ENCODE measurements at regions not wholly inside any gene's neighbourhood (a gene's known extent, or its start where the extent isn't known, plus 50 kb on each side); places are given as distances from the start of the nearest gene placed in this dataset.

DNA sequence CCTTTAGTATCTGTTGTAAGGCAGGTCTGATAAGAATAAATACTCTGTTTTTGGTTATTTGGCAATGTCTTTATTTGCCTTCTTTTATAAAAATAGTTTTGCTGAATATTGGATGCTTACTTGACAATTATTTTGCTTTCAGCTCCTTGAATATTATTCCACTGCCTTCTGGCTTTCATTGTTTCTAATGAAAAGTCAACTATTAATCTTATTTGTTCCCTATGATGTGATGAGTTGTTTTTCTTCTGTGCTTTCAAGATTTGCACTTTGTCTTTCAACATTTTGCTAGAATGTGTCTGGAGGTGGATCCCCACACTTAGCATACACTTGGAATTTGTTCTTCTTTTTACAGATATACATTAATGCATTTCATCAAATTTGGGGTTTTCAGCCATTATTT lies 203.8 kb upstream of the PTPRZ1 start:
- ATAC-seq (no peak), DNase-seq (no peak)
- H3K4me1 ChIP-seq: no peaks in the 10 kb centered on the region
- H3K27ac ChIP-seq: no peak overlapping the region
- no peaks in the 10 kb centered on the region for H3K36me3 ChIP-seq
- in situ Hi-C loops (cut with MboI; ENCODE audit: low sequenced_read_pairs in 4 of 4): no loop called here
- TF ChIP-seq POLR2A (IDR thresholded peaks at IDR 0.05): no peak
- TF ChIP-seq, protein P1, sequence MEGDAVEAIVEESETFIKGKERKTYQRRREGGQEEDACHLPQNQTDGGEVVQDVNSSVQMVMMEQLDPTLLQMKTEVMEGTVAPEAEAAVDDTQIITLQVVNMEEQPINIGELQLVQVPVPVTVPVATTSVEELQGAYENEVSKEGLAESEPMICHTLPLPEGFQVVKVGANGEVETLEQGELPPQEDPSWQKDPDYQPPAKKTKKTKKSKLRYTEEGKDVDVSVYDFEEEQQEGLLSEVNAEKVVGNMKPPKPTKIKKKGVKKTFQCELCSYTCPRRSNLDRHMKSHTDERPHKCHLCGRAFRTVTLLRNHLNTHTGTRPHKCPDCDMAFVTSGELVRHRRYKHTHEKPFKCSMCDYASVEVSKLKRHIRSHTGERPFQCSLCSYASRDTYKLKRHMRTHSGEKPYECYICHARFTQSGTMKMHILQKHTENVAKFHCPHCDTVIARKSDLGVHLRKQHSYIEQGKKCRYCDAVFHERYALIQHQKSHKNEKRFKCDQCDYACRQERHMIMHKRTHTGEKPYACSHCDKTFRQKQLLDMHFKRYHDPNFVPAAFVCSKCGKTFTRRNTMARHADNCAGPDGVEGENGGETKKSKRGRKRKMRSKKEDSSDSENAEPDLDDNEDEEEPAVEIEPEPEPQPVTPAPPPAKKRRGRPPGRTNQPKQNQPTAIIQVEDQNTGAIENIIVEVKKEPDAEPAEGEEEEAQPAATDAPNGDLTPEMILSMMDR (IDR thresholded peaks at IDR 0.05 in 4 of 5, conservative IDR thresholded peaks at IDR 0.05 in 1 of 5): no peak
- H3K4me3 ChIP-seq: no peak overlapping the region
- H3K9me3 ChIP-seq: no peaks in the 10 kb centered on the region
- no peaks in the 10 kb centered on the region for H3K27me3 ChIP-seq
- intact Hi-C loops (cut with DNase I; ENCODE audit: low total_unique reads): no loop called here

DNA sequence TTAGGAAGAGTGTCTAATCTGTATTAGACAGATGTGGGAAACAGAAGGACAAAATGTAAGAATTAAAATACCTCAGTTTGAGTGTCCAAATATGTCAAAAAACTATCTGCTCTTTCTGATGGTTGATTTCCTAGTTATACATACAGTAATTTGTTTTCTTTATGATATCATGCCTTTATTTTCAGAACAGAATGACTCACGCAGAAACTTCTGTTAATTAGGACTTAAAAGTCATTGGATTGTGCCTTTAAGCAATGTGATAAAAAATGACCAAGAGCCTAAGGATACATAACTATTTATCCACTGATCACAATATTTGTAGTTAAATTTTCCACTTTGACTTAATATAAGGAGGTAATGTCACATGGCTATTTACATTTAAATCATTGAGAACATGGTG lies 206.7 kb upstream of the PTPRZ1 start:
- H3K9me3 ChIP-seq: no peaks in the 10 kb centered on the region
- H3K27me3 ChIP-seq: no peaks in the 10 kb centered on the region
- DNase-seq: no peak
- ATAC-seq: no peak
- intact Hi-C loops (cut with DNase I; ENCODE audit: low total_unique reads): no loop called here
- no peak overlapping the region for H3K4me3 ChIP-seq
- H3K27ac ChIP-seq: no peak overlapping the region
- H3K4me1 ChIP-seq: no peaks in the 10 kb centered on the region
- in situ Hi-C loops (cut with MboI; ENCODE audit: low sequenced_read_pairs in 4 of 4): no loop called here
- H3K36me3 ChIP-seq: no peaks in the 10 kb centered on the region
- no peak for TF ChIP-seq POLR2A (IDR thresholded peaks at IDR 0.05)
- TF ChIP-seq, protein P1 (IDR thresholded peaks at IDR 0.05 in 4 of 5, conservative IDR thresholded peaks at IDR 0.05 in 1 of 5): no peak

DNA sequence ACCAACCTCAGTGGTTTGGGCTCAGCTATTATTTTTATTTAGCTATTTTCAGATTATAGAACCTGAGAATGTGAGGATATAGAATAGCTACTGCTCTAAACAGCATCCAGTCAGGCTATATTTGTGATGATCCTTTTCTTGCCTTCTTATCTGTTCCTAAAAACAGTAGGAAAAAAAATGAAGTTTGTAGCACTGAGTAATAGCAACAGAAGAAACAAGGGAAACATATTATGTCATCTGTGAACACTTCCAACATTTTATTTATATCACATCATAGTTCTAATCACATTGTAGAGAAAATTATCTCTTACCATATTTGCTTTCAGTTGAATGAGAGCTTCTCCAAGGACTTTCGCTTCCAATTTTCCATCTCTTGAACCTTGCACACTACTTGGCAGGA lies 229.6 kb upstream of the PTPRZ1 start:
- intact Hi-C loops (cut with DNase I; ENCODE audit: low total_unique reads): no loop called here
- Histone ChIP-seq H3K27me3 (no peaks in the 10 kb centered on the region), H3K27ac (no peak overlapping the region), H3K9me3 (no peaks in the 10 kb centered on the region), H3K36me3 (no peaks in the 10 kb centered on the region), H3K4me1 (no peaks in the 10 kb centered on the region), H3K4me3 (no peak overlapping the region)
- DNase-seq (no peak), ATAC-seq (no peak)
- TF ChIP-seq, protein P1 (IDR thresholded peaks at IDR 0.05 in 4 of 5, conservative IDR thresholded peaks at IDR 0.05 in 1 of 5): no peak
- no peak for TF ChIP-seq POLR2A (IDR thresholded peaks at IDR 0.05)
- in situ Hi-C loops (cut with MboI; ENCODE audit: low sequenced_read_pairs in 4 of 4): no loop called here

DNA sequence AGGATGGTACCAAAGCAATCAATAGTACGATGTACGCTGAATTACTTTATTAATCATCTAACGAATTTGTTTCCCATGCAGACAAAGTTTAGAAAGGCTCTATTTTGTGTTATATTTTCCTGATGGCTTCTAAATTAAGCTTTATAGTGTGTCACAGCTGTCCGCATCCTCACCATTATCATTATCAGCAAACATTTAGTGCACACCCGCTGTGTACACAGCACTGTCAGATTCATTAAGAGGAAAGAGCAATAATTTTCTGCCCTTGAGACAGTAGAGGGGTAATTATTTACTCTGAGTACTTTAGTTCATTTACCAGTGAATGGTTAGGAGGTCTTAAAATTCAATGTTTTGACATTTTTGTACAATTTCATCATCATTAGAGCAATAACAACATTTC lies 233.3 kb upstream of the PTPRZ1 start:
- in situ Hi-C loops (cut with MboI; ENCODE audit: low sequenced_read_pairs in 4 of 4): no loop called here
- DNase-seq: no peak
- H3K4me3 ChIP-seq: no peak overlapping the region
- intact Hi-C loops (cut with DNase I; ENCODE audit: low total_unique reads): no loop called here
- no peaks in the 10 kb centered on the region for H3K4me1 ChIP-seq
- no peaks in the 10 kb centered on the region for H3K36me3 ChIP-seq
- no peaks in the 10 kb centered on the region for H3K9me3 ChIP-seq
- no peaks in the 10 kb centered on the region for H3K27me3 ChIP-seq
- no peak for TF ChIP-seq POLR2A (IDR thresholded peaks at IDR 0.05)
- TF ChIP-seq, protein P1 (IDR thresholded peaks at IDR 0.05 in 4 of 5, conservative IDR thresholded peaks at IDR 0.05 in 1 of 5): no peak
- ATAC-seq: no peak
- no peak overlapping the region for H3K27ac ChIP-seq

DNA sequence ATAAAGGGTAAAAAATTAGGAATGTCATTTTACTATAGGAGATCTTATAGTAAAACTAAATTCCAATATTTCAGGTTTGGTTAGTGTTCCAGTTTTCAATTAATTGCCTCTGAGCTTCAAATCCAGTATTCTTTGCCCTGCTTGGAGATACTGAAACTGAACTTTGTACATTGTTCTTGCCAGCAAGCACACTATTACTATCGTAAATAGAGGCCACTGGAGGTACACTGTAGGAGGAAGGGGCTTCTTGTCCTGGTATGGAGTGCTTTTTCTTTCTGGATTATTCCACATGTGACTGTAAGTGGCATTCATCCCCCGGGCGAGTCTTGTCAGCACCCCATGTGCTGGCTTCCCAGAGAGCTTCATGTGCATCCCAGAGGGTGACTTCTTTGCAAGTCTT lies 234.7 kb upstream of the PTPRZ1 start:
- H3K27ac ChIP-seq: no peak overlapping the region
- intact Hi-C loops (cut with DNase I; ENCODE audit: low total_unique reads): no loop called here
- in situ Hi-C loops (cut with MboI; ENCODE audit: low sequenced_read_pairs in 4 of 4): no loop called here
- no peak overlapping the region for H3K4me3 ChIP-seq
- ATAC-seq (no peak), DNase-seq (no peak)
- no peaks in the 10 kb centered on the region for H3K36me3 ChIP-seq
- no peak for TF ChIP-seq POLR2A (IDR thresholded peaks at IDR 0.05)
- TF ChIP-seq, protein P1 (IDR thresholded peaks at IDR 0.05 in 4 of 5, conservative IDR thresholded peaks at IDR 0.05 in 1 of 5): no peak
- H3K4me1 ChIP-seq: no peaks in the 10 kb centered on the region
- no peaks in the 10 kb centered on the region for H3K9me3 ChIP-seq
- no peaks in the 10 kb centered on the region for H3K27me3 ChIP-seq

Data from gastrocnemius medialis (tissue), 4 donors.